ENCODE measurements at regions not wholly inside any gene's neighbourhood (a gene's known extent, or its start where the extent isn't known, plus 50 kb on each side); places are given as distances from the start of the nearest gene placed in this dataset.

- intact Hi-C loops (cut with DNase I): no loop called here
- no peak for DNase-seq (ENCODE audit: low spot score)
These were observed 193.5 kb upstream of the EEA1 start for GRCh38 chr12:93122569-93123091.

DNA sequence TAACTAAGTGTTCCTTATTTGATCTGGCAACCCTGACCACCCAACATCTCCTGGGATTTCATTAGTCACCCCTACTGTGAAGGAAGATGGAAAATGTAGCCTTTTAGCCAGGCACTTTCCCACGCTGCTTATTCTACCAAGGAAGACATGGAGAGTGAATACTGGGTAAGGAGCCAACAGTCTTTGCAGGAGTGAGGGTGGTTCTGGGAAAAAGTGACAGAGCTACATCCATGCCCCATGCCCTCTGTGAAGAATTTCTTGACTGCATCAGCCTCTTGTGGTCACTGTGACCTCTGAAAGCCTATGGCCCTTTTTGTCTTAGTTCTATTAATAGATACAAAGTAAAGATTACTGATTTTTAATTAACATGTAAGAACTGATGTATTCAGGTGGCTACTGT lies 196.0 kb upstream of the EEA1 start:
- intact Hi-C loops (cut with DNase I): loop anchor here (5.0 kb wide), 1 partner anchor 252 kb away; the partner anchor contains the start of gene NUDT4
- DNase-seq (ENCODE audit: low spot score): no peak

DNA sequence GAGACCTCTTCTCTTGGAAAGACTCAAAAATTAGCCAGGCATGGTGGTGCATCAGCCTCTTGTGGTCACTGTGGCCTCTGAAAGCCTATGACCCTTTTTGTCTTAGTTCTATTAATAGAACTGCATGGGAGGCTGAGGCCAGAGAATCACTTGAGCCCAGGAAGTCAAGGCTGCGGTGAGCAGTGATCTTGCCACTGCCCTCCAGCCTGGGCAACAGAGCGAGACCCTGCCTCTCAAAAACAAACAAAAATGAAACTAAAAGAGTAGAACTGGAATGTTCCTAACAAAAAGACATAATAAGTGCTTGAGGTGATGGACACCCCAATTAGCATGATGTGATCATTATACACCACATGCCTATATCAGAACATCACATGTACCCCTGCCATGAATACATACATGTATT lies 197.0 kb upstream of the EEA1 start:
- no peak for DNase-seq (ENCODE audit: low spot score)
- intact Hi-C loops (cut with DNase I): loop anchor here (2.0 to 5.0 kb wide), 2 partner anchors 97 to 251 kb away; partner anchors contain the start of gene NUDT4

- DNase-seq (ENCODE audit: low spot score): no peak
- intact Hi-C loops (cut with DNase I): loop anchor here (2.0 to 5.0 kb wide), 2 partner anchors 98 to 250 kb away; partner anchors contain the start of gene NUDT4
These were observed 198.0 kb upstream of the EEA1 start for GRCh38 chr12:93127107-93127560.

GRCh38 chr12:93127582-93128331 lies 198.7 kb upstream of the EEA1 start:
- intact Hi-C loops (cut with DNase I): loop anchor here (2.0 to 5.0 kb wide), 3 partner anchors 47 to 250 kb away; partner anchors contain the start of gene NUDT4

DNA sequence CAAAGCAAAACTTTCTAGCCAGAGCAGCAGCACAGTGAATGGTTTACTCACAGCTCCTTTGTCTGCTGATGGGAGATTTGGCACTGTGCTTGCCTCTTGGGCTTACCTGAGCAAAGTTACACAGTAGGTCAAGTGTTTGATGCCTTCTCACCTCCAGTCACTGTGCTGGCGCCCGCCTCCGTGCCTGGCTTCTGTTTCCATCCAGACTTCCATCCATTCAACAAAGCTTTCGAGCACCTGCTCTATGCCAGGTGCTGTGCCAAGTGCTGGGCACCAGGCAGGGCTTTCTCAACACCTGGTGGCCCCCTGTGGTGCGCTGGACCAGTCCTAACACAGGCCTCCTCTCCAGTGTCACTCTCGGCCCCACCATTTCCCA lies 199.2 kb upstream of the EEA1 start:
- intact Hi-C loops (cut with DNase I): loop anchor here (2.0 to 5.0 kb wide), 2 partner anchors 46 to 249 kb away; partner anchors contain the start of gene NUDT4

More at GRCh38 chr12:93127582-93128331, 198.7 kb upstream of the EEA1 start:
- DNase-seq (ENCODE audit: low spot score): peak; percentile 86

DNA sequence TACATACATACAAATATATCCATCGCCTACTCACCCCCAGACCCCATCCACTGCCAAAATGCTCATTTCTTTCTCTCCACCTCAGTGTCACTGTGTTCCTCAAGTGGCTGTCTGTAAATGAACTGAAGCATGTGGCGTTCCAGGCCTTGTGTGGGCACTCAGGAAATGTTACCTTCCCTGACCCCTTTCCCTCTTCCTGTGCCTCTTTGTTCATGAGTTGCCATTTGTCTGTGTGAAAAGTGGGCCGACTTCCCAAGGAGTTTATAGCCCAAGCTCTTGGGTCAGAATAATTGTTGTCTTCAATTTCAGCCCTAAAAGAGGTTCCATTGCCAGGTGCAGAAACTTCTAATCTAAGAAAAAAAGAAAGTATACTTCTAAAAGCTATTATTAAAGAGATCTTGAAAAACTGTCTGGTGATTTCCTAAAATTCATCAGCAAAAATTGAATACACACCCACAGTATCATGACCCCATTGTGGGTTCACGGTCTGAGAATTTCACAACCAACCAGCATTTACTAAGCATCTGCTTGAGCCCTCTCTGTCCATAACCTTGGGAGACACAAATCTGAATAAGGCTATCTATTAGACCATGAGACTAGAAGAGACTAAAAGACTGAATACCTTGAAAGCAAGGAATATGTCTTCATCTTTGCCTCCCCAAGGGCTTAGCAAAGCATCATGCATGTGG lies 201.4 kb upstream of the EEA1 start:
- DNase-seq (ENCODE audit: low spot score): no peak
- intact Hi-C loops (cut with DNase I): no loop called here

More for the DNA sequence above, 199.2 kb upstream of the EEA1 start:
- no peak for DNase-seq (ENCODE audit: low spot score)

GRCh38 chr12:93133361-93133760 lies 204.3 kb upstream of the EEA1 start:
- DNase-seq (ENCODE audit: low spot score): no peak
- intact Hi-C loops (cut with DNase I): no loop called here

- DNase-seq (ENCODE audit: low spot score): no peak
- intact Hi-C loops (cut with DNase I): no loop called here
These were observed 205.2 kb upstream of the EEA1 start for GRCh38 chr12:93134175-93134890.

GRCh38 chr12:93134893-93135285 lies 205.8 kb upstream of the EEA1 start:
- intact Hi-C loops (cut with DNase I): loop anchor here (5.0 kb wide), 1 partner anchor 148 kb away; no protein-coding TSS in a partner anchor
- no peak for DNase-seq (ENCODE audit: low spot score)

- DNase-seq (ENCODE audit: low spot score): no peak
- intact Hi-C loops (cut with DNase I): loop anchor here (5.0 kb wide), 1 partner anchor 148 kb away; no protein-coding TSS in a partner anchor
These were observed 206.5 kb upstream of the EEA1 start for GRCh38 chr12:93135286-93136239.

GRCh38 chr12:93136253-93137055 lies 207.4 kb upstream of the EEA1 start:
- DNase-seq (ENCODE audit: low spot score): no peak
- intact Hi-C loops (cut with DNase I): loop anchor here (5.0 kb wide), 1 partner anchor 149 kb away; no protein-coding TSS in a partner anchor

- DNase-seq (ENCODE audit: low spot score): no peak
- intact Hi-C loops (cut with DNase I): loop anchor here (5.0 kb wide), 1 partner anchor 151 kb away; no protein-coding TSS in a partner anchor
These were observed 208.8 kb upstream of the EEA1 start for GRCh38 chr12:93137656-93138612.

- no peak for DNase-seq (ENCODE audit: low spot score)
- intact Hi-C loops (cut with DNase I): loop anchor here (5.0 kb wide), 1 partner anchor 152 kb away; no protein-coding TSS in a partner anchor
These were observed 210.1 kb upstream of the EEA1 start for GRCh38 chr12:93139028-93139665.

- intact Hi-C loops (cut with DNase I): no loop called here
These were observed 211.2 kb upstream of the EEA1 start for GRCh38 chr12:93140325-93140724.

DNA sequence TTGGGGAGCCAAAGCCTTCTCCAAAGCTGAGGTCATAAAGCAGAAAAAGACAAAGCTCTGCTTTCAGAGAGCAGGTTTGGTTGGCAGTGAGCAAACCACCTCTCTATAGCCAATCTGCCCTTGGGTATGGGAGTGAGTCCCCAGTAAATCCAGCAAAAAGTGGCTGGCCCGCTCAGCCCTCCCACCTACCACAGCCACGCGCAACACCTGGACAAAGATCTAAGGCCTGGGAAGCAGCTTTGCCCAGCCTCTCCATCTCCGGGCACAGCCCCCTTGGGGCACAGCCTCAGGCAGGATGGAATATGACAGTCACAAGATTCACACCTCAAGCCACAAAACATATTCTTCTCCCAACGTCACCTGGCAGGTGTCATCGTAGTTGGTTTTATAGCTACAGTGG lies 211.7 kb upstream of the EEA1 start:
- no peak for DNase-seq (ENCODE audit: low spot score)
- intact Hi-C loops (cut with DNase I): no loop called here

More at GRCh38 chr12:93140325-93140724, 211.2 kb upstream of the EEA1 start:
- no peak for DNase-seq (ENCODE audit: low spot score)
